ENCODE measurements at regions not wholly inside any gene's neighbourhood (a gene's known extent, or its start where the extent isn't known, plus 50 kb on each side); places are given as distances from the start of the nearest gene placed in this dataset.
A peak's percentile ranks its signal among the peaks of the same experiment; 100 is the strongest.

DNA sequence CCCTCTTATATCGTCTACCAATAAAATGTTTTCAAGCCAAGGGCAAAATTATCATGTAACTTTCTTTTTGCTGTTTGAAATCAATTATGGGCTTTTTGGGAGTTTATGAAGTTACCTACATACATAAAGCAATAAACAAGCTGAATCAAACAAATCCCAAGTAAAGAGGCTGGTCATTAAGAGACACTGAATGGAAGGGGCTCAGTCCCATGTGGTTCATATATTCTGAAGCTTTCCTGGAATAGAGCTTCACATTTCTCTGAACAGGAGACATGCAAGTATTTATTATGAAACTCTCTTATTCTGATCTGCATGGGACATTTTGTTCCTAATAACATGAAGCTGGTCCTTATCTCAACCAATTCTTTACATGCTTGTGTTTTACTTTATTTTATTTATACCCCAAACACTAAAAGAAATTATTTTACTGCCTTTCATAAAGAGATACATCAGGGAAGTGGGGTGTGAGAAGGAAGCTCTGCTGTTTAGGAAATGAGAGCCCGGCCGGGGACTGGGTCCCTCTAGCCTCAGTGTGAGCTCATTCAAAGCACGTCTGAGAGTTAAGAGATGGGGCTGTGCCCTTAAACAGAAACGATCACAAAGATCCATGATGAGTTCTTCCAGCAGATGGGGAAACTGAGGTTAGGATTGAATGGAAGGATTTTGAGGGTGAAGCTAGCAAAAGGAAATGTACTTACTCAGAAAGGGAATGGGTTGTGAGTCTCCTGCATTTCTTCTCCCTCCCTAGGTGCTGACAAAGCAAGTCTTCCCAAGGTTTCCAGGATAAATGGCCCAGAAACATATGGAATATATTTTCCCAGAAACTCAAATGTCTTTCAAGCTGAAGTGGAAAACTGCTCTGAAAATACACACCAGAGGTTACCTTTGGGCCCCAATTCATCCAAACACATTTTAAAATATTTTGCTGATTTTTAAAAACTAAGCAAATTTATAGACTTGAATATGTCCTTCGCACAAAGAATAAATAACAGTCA is 93.1 kb upstream of the LNX1 start:
- no peak for TF ChIP-seq CTCF (IDR thresholded peaks at IDR 0.05)
- H3K27ac Mint-ChIP-seq = peak overlapping the region; percentile 46
- no peak overlapping the region for H3K4me3 Mint-ChIP-seq
- peaks cover 43% of the 10 kb centered on the region for H3K4me1 Mint-ChIP-seq
- no peak for DNase-seq
- no peaks in the 10 kb centered on the region for H3K36me3 Mint-ChIP-seq (ENCODE audit: low read depth)
- H3K9me3 Mint-ChIP-seq = peaks cover 13% of the 10 kb centered on the region
- H3K27me3 Mint-ChIP-seq (ENCODE audit: low read depth, poor library complexity) = peaks cover 3% of the 10 kb centered on the region

- DNase-seq = no peak
- no peaks in the 10 kb centered on the region for H3K36me3 Mint-ChIP-seq (ENCODE audit: low read depth)
- peaks cover 3% of the 10 kb centered on the region for H3K27me3 Mint-ChIP-seq (ENCODE audit: low read depth, poor library complexity)
- H3K27ac Mint-ChIP-seq = no peak overlapping the region
- H3K4me1 Mint-ChIP-seq = peaks cover 43% of the 10 kb centered on the region
- H3K4me3 Mint-ChIP-seq = no peak overlapping the region
- H3K9me3 Mint-ChIP-seq = peaks cover 16% of the 10 kb centered on the region
- TF ChIP-seq CTCF (IDR thresholded peaks at IDR 0.05) = no peak
These were observed 91.6 kb upstream of the LNX1 start for GRCh38 chr4:53682908-53683307.

GRCh38 chr4:53682196-53682595 is 90.9 kb upstream of the LNX1 start:
- Mint-ChIP-seq H3K27me3 (ENCODE audit: low read depth, poor library complexity) (peaks cover 3% of the 10 kb centered on the region), H3K9me3 (peaks cover 20% of the 10 kb centered on the region), H3K27ac (peak overlapping the region; percentile 37), H3K36me3 (ENCODE audit: low read depth) (no peaks in the 10 kb centered on the region), H3K4me3 (no peak overlapping the region), H3K4me1 (peaks cover 43% of the 10 kb centered on the region)
- TF ChIP-seq CTCF (IDR thresholded peaks at IDR 0.05) = no peak
- no peak for DNase-seq

DNA sequence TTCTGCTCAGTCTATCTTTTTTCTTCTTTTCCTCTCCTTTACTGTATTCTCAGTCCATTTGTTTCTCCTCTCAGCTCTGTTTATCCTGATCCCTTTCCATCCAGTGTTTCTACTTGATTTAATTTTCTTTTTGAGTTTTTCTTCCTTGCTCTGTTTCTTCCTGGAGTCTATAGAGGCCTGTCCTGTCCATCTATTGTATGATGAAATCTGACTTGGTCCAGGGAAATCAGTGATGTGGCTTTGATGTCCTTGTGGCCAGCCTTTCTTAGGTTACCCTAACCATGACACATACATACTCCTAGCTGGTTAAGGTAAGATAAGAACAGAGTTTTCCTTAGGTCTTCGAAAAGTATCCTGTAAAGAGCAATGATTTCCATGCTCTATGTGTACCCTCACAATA is 89.3 kb upstream of the LNX1 start:
- no peak for TF ChIP-seq CTCF (IDR thresholded peaks at IDR 0.05)
- Mint-ChIP-seq H3K4me1 (peaks cover 32% of the 10 kb centered on the region), H3K27ac (no peak overlapping the region)

DNA sequence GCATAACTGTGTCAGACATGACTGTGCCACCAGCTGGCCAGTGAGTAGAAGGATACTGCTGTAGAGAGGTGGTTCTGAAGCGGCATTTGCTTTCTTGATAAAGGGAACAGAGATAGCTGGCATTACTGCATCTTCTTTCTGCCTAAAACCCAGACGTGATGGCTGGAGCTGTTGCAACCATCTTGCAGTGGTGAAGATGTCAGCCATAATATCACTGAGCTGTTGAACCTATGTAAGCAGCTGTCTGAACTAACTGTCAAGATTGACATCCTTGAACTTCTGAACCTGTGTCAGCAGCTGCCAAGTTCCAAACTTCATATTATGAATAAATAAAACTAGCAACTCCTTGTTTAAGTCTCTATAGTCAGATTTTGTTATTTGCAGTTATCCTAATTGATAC is 88.9 kb upstream of the LNX1 start:
- peaks cover 10% of the 10 kb centered on the region for H3K27me3 Mint-ChIP-seq (ENCODE audit: low read depth, poor library complexity)
- no peaks in the 10 kb centered on the region for H3K36me3 Mint-ChIP-seq (ENCODE audit: low read depth)
- H3K4me1 Mint-ChIP-seq = peaks cover 32% of the 10 kb centered on the region
- H3K27ac Mint-ChIP-seq = no peak overlapping the region
- H3K4me3 Mint-ChIP-seq = no peak overlapping the region
- DNase-seq = no peak
- H3K9me3 Mint-ChIP-seq = peaks cover 25% of the 10 kb centered on the region
- no peak for TF ChIP-seq CTCF (IDR thresholded peaks at IDR 0.05)

More for the DNA sequence above, 89.3 kb upstream of the LNX1 start:
- H3K4me3 Mint-ChIP-seq = no peak overlapping the region
- peaks cover 25% of the 10 kb centered on the region for H3K9me3 Mint-ChIP-seq
- DNase-seq = no peak
- no peaks in the 10 kb centered on the region for H3K36me3 Mint-ChIP-seq (ENCODE audit: low read depth)
- peaks cover 10% of the 10 kb centered on the region for H3K27me3 Mint-ChIP-seq (ENCODE audit: low read depth, poor library complexity)

Measured in nephron progenitor cell (in vitro differentiated cells).